ENCODE measurements at regions not wholly inside any gene's neighbourhood (a gene's known extent, or its start where the extent isn't known, plus 50 kb on each side); places are given as distances from the start of the nearest gene placed in this dataset.

GRCh38 chr4:81773557-81773956, 301.9 kb upstream of the RASGEF1B start:
- no peak for DNase-seq (ENCODE audit: low read depth in 2 of 2)

- no peak for DNase-seq (ENCODE audit: low read depth in 2 of 2)
Observed at GRCh38 chr4:81771721-81772120, 300.0 kb upstream of the RASGEF1B start.

GRCh38 chr4:81769244-81769643, 297.5 kb upstream of the RASGEF1B start:
- DNase-seq (ENCODE audit: low read depth in 2 of 2): no peak

- no peak for DNase-seq (ENCODE audit: low read depth in 2 of 2)
Observed at GRCh38 chr4:81758574-81759264, 287.0 kb upstream of the RASGEF1B start.

- no peak for DNase-seq (ENCODE audit: low read depth in 2 of 2)
Observed at GRCh38 chr4:81757691-81758090, 286.0 kb upstream of the RASGEF1B start.

- no peak for DNase-seq (ENCODE audit: low read depth in 2 of 2)
Observed at GRCh38 chr4:81756973-81757372, 285.3 kb upstream of the RASGEF1B start.

GRCh38 chr4:81756042-81756441, 284.3 kb upstream of the RASGEF1B start:
- DNase-seq (ENCODE audit: low read depth in 2 of 2): no peak

GRCh38 chr4:81754169-81754568, 282.5 kb upstream of the RASGEF1B start:
- DNase-seq (ENCODE audit: low read depth in 2 of 2): no peak

GRCh38 chr4:81751531-81752289, 280.0 kb upstream of the RASGEF1B start:
- DNase-seq (ENCODE audit: low read depth in 2 of 2): no peak

GRCh38 chr4:81747242-81747930, 275.7 kb upstream of the RASGEF1B start:
- DNase-seq (ENCODE audit: low read depth in 2 of 2): no peak

- no peak for DNase-seq (ENCODE audit: low read depth in 2 of 2)
Observed at GRCh38 chr4:81746773-81747172, 275.1 kb upstream of the RASGEF1B start.

- no peak for DNase-seq (ENCODE audit: low read depth in 2 of 2)
Observed at GRCh38 chr4:81746071-81746470, 274.4 kb upstream of the RASGEF1B start.

- DNase-seq (ENCODE audit: low read depth in 2 of 2): no peak
Observed at GRCh38 chr4:81745050-81745449, 273.3 kb upstream of the RASGEF1B start.

GRCh38 chr4:81743731-81744435, 272.2 kb upstream of the RASGEF1B start:
- no peak for DNase-seq (ENCODE audit: low read depth in 2 of 2)

- DNase-seq (ENCODE audit: low read depth in 2 of 2): no peak
Observed at GRCh38 chr4:81740487-81740886, 268.8 kb upstream of the RASGEF1B start.

- no peak for DNase-seq (ENCODE audit: low read depth in 2 of 2)
Observed at GRCh38 chr4:81738891-81739290, 267.2 kb upstream of the RASGEF1B start.

GRCh38 chr4:81737865-81738559, 266.3 kb upstream of the RASGEF1B start:
- DNase-seq (ENCODE audit: low read depth in 2 of 2): no peak

- no peak for DNase-seq (ENCODE audit: low read depth in 2 of 2)
Observed at GRCh38 chr4:81736324-81736723, 264.6 kb upstream of the RASGEF1B start.

- no peak for DNase-seq (ENCODE audit: low read depth in 2 of 2)
Observed at GRCh38 chr4:81732980-81733379, 261.3 kb upstream of the RASGEF1B start.

- DNase-seq (ENCODE audit: low read depth in 2 of 2): no peak
Observed at GRCh38 chr4:81724925-81725329, 253.2 kb upstream of the RASGEF1B start.

GRCh38 chr4:81723927-81724587, 252.3 kb upstream of the RASGEF1B start:
- DNase-seq (ENCODE audit: low read depth in 2 of 2): no peak
